Stimulated activated naive CD8-positive, alpha-beta T cell treated with anti-CD3 and anti-CD28 coated beads, Interleukin-15, Interleukin-2, amounts not matched to agents 100 U/mL and 50 U/mL, for 24 hours (primary cell): ENCODE measurements at regions not wholly inside any gene's neighbourhood (a gene's known extent, or its start where the extent isn't known, plus 50 kb on each side); places are given as distances from the start of the nearest gene placed in this dataset.
"Not testable (repeated sequence)": the region's sequence is repeated elsewhere in the genome, so short reads cannot be mapped to it uniquely, and the experiment has no call there.

Experiments
- ATAC-seq: fragments of 150-1000 bp; cut with Tn5 transposase; one replicate; pipeline ENCODE4 v1.10.0; 2021
- DNase-seq: peaks from one replicate; pipeline ENCODE4 v3.0.0; 2021

GRCh38 chr6:121925534-121926255 is 473.8 kb upstream of the HSF2 start:
- ATAC-seq (no peak), DNase-seq (no peak)

DNA sequence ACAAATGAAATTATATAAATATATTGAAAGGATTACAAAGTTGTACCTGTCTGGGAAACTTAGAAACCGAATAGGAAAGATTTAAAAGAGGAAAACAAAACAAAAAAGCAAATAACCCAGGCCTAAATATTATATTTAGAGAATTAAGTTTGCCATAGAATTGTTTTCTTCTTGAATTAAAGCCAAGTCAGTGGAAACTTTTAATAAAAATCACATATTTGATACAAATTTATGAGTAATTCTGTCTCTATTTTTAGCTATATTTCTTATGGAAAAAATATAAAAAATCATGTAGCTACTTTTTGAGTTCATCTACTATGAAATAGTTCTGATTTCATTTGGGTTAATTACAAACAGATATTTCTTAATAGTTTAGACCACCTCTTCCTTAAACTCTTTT is 470.2 kb upstream of the HSF2 start:
- ATAC-seq (no peak), DNase-seq (no peak)

- DNase-seq (no peak), ATAC-seq (no peak)
Measured at GRCh38 chr6:121932076-121932991, 467.1 kb upstream of the HSF2 start.

- no peak for DNase-seq
- ATAC-seq: no peak
Measured at GRCh38 chr6:121934451-121934850, 465.0 kb upstream of the HSF2 start.

- no peak for DNase-seq
- no peak for ATAC-seq
Measured at GRCh38 chr6:121940728-121941127, 458.7 kb upstream of the HSF2 start.

DNA sequence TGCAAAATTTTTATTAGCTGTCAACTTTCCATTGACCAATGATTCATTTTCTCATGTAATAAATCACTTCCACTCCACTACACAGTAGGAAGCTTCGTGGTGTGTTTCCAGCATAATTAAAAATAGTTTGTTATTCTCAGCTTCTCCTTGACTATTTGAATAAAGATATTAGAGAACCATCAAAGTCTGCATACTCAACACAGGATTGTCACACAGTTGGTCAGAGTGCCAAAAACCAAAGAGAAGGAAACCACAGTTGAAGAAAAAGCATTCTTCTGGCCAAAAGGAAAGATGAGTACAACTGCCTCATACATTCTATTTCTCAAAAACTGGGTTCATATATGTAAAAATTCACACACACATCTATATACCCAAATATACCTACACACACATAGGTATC is 455.1 kb upstream of the HSF2 start:
- DNase-seq: no peak
- no peak for ATAC-seq

DNA sequence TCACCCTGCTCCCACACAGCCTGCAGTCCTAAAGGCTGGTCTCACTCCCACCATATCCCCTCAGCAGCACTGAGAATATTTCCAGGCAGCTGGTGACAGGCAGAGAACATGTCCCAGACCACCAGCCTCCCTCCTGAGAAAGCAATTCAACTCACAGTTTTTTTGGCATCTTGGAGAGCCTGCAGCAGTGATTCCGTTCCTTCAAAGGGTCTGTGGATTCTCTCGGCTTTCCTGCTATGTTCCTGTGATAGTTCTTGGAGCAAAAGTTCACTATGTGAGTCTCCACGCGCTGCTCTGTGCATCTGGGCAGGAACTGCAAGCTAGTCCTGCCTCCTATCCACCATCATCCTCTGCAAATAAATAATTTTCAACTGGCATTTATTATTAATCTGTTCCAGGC is 448.3 kb upstream of the HSF2 start:
- DNase-seq: no peak
- no peak for ATAC-seq

DNA sequence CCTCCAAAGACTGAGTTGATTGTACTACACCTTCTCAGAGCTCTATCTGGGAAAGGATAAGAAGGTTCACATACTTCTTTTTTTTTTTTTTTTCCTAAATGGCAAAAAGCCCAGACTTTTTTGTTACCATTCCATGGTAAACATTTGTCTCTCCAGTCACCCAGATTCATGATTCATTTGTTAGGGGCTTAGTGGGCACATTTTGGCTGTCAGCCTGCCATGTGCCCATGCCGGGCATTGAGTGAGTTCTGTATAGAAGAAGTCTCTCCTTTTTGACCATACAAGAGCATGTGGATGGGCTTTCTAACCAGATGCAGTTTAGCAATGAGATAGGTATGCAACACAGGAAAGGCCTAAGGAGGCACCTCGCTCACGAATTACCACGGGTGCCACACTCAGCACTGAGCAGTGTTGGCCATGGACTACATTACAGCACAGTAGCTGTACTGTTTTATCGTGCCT is 447.5 kb upstream of the HSF2 start:
- no peak for ATAC-seq
- no peak for DNase-seq

- DNase-seq, ATAC-seq: not testable (repeated sequence)
Measured at GRCh38 chr6:121955401-121955800, 444.1 kb upstream of the HSF2 start.

DNA sequence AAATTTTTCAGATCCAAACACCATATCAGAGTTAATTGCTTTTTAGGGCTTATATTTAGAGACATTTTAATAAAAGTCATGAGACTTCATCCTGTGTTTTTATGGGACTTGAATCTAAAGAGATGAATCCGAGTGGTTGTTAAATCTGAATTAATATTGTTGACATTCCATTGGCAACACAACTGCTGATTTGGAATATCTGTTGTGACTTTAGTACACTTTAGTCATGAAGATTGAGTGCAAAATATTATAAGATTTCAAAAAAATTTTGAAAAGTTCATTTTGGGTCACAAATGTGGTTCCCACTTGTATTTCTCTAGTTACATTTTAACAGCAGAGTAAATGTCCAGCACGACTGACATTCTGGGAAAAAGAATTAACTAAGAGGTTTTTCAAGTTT is 442.7 kb upstream of the HSF2 start:
- DNase-seq (no peak), ATAC-seq (no peak)

- no peak for DNase-seq
Measured at GRCh38 chr6:121959501-121959900, 440.0 kb upstream of the HSF2 start.

DNA sequence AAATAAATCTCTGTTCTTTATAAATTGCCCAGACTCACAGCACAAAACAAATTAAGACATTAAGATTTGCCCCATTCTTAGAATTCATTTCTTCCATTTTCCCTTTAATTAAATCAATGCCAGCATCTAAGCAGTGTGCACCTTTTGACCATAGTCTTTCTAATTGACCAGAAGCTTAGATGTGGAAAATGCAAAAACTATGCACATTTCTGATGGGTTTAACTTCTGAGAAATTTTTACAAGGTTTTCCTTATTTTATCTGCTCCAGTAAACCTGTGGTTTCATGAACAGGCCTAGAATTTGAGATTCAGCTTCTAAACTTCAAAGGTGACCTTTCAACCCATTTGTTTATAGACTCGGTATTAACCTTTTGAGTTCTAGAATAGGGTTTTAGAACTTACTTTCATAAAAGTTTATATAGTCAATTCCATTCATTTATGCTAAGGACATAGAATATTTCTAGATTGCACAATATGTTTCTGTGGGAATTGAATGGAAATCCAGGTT is 437.8 kb upstream of the HSF2 start:
- ATAC-seq: no peak
- DNase-seq: no peak

More at GRCh38 chr6:121959501-121959900, 440.0 kb upstream of the HSF2 start:
- no peak for ATAC-seq

DNA sequence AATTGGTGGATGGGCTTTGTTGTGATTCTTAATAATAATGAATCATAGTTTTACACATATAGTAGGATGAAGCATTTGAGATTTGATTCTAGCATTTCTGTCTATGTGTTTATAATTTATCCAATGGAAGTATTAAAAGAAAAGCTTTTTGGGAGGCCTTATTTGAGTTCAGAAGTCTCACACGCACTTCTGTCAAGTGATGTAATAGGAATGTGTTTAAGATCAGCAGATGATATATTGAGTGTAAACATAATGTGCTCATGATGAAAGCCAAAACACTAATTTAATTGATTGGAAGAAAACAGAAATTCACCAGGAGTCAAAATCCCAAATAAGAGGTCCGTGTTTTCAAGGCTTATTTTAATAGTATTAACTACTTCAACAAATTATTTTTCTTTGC is 435.6 kb upstream of the HSF2 start:
- DNase-seq (no peak), ATAC-seq (no peak)

GRCh38 chr6:121965739-121966138 is 433.7 kb upstream of the HSF2 start:
- DNase-seq (no peak), ATAC-seq (no peak)

GRCh38 chr6:121967631-121968030 is 431.8 kb upstream of the HSF2 start:
- no peak for ATAC-seq
- DNase-seq: no peak

- DNase-seq (no peak), ATAC-seq (no peak)
Measured at GRCh38 chr6:121971931-121972335, 427.5 kb upstream of the HSF2 start.

GRCh38 chr6:121984956-121985355 is 414.5 kb upstream of the HSF2 start:
- ATAC-seq (no peak), DNase-seq (no peak)

DNA sequence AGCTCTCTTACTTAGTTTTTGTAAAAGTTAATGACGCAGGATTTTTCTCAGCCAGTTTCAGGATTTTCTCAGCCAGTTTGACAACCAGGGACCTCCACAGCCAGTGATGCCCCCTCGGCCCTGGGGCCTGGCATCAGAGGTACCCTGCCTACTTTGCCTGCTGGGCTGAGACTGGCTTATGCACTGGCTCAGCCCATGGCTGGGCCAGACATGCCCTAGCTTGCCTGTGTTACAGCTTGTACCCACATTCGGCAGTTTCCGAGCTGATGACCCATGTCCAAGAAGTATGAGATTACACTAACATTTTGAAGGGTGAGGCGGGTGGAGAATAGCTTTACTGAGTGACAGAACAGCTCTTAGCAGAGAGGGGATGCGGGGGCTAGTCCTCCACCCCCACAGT is 406.1 kb upstream of the HSF2 start:
- ATAC-seq: no peak
- DNase-seq: no peak

DNA sequence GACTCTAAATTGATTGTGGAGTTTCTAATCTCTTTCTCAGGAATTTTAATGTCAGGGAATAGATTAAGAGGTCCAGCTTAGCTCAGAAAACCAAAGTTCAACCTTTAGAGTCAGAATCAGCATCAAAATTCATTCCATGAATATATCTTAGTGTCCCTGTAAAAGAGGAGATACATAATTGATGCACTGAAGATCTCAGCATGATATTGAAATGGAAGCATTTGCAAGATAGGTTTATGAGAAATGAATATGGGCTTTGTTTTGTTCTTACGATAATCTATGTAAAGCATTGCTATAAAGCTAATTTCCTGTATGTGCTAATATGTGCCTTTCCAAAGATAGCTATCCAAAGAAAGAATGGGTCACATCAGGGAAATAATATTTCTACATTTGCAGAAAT is 404.5 kb upstream of the HSF2 start:
- ATAC-seq (no peak), DNase-seq (no peak)

GRCh38 chr6:121998631-121999030 is 400.8 kb upstream of the HSF2 start:
- DNase-seq (no peak), ATAC-seq (no peak)

DNA sequence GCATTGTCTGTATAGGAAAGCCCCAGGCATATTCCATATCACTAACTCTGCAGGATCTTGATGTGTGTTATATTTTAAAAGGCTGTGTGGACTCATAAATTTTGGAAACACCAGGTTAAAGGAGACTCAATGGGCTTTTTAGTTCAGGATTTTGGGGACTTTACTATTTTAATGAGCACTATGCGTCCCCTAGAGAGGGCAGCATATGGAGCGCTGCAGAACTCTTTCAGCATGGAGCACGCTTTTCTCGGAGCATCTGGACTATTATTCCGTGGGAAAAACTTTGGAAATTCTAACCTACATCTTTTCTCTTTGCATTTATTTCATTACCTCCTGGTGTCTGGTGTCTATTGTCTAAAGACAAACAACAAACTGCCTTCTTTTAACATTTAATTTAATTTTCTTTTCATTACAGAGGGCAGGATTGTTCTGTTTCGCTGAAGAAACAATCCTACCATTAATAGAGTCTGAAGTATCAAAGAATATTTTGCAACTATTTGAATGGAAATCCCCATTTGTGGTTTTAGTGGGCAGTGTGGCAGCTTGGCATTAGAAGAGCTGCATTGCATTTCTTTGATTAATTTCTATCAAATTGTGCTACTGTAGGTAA is 399.9 kb upstream of the HSF2 start:
- DNase-seq (no peak), ATAC-seq (no peak)

- DNase-seq (no peak), ATAC-seq (no peak)
Measured at GRCh38 chr6:122005661-122006060, 393.8 kb upstream of the HSF2 start.

DNA sequence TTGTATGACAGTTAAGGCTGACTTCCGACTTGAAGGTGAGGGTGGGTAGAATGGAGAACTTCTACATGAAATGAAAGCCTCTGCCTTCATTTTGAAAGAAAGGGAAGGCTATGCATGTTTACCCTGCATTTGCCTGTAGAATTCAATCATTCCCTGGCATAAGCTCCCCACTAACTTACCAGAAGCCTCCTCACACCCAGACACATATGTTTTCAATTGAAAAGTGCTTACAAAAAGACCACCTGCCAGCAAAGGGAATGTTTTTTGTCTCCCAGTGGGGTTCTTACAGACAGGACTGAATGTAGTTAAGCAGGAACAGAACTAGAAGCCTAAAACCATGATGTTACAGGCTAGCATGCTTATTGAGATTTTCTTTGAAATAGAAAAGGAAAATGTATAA is 392.1 kb upstream of the HSF2 start:
- no peak for DNase-seq
- ATAC-seq: no peak
